Mesenteric fat pad (tissue), 1 donor: ENCODE measurements at regions not wholly inside any gene's neighbourhood (a gene's known extent, or its start where the extent isn't known, plus 50 kb on each side); places are given as distances from the start of the nearest gene placed in this dataset.
"Not testable (repeated sequence)": the region's sequence is repeated elsewhere in the genome, so short reads cannot be mapped to it uniquely, and the experiment has no call there.

Source experiments
- DNase-seq: peaks from one replicate; pipeline ENCODE4 v3.0.0-alpha.2; 2020; ENCODE audit warnings: low spot score
- donor health status: DM: yes; HTN: yes; CAD: no.

GRCh38 chr12:28770322-28770721, 378.8 kb upstream of the FAR2 start:
- DNase-seq: no peak

DNA sequence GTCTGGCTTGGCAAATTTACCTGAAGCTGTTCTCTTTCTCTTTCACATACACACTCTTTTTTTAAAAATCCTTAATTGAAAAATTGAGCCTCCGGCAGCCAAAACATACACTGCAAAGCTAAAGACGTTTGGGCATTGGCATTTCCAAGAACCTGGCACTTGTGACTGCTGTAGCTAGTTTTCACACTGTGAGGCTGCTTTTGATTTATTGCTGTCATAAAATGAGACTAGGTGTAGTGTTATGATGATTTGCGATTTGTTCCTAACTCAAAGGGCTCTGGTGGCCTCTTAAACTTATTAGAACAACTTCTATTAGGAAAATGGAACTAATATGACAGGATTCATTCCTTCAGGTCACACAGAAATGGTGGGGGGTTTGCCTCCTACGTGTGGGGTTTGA, 377.1 kb upstream of the FAR2 start:
- no peak for DNase-seq

DNA sequence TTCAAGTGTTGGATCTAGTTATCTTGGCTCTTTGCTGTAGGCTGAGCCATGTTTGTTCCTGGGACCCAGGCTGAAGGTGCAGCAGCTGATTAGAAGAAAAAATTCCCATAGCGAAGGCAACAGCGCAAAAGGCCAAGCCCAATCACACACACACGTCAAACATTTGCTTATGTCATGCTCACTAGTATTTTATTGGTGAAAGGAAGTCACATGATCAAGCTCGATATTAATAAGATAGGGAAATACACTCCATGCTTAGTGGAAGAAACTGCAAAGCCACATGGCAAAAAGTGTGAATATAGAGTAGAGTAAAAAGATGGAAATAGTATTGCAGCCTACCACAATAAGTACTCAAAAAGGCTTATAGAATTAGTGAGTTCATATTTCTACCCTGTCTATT, 373.5 kb upstream of the FAR2 start:
- DNase-seq: no peak

GRCh38 chr12:28776220-28776619, 372.9 kb upstream of the FAR2 start:
- no peak for DNase-seq

- no peak for DNase-seq
Measured at GRCh38 chr12:28776913-28777422, 372.1 kb upstream of the FAR2 start.

- no peak for DNase-seq
Measured at GRCh38 chr12:28777603-28778365, 371.3 kb upstream of the FAR2 start.

- no peak for DNase-seq
Measured at GRCh38 chr12:28780096-28780495, 369.0 kb upstream of the FAR2 start.

DNA sequence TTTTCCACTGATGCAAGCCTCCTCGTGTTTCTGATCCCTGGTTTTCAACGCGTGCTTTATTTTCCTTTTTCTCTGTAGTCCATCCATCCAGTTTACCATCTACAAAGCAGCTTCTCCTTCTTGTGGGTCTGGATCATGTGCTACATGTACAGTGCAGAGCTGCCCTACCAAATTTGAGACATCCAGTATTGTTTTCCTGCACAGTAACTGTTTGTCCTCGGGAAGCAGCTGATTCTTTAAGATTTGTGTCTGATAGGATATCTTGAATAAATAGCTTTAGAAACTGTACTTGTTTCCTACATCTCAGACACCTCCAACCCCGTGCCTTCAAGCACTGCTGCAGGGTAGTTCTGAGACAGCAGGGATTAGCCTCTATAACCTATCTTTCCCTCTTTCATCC, 368.1 kb upstream of the FAR2 start:
- DNase-seq: no peak

DNA sequence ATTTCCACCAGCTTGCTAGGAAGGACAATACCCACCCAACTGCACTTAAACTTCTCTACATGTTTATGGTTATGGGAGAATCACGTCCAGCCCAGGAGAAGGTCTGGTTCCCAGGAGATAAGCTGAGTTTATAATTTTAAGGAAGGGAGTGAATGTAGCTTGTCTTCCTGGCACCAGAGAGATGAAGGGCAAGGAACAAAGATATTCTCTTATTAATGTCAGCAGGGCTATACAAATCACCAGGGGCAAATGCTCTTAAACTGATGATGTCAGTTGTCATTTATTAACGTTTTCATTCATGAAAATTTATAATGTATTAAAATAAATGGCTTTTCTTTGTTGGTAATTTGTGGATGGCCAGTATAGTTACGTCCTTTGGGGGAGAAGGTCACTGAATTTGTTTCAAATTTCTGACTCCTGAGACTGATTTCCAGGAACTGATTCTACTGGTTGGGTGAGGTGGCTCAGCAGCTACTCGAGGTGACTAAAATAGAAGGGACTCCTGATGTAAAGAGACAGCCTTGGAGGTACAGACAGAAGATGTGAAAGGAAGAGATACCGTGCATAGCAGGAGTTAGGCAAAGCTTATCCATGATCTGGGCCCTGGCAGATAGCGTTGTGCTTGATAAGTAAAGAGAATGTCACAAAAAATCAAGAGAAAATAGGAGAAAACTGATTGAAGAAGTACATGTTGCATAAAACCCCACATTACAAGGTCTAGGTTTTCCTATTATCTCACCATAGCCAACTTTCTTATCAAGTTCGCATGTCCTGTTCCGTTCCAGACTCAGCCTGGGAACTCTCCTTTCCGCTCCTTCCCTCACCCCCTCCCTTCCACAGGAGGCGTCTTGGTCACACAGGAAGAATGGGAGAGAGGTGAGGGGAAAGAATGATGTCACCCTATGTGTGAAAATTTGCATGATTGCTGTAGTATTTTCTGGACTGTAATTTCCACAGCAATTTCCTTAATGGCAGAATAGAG, 367.1 kb upstream of the FAR2 start:
- DNase-seq: no peak

DNA sequence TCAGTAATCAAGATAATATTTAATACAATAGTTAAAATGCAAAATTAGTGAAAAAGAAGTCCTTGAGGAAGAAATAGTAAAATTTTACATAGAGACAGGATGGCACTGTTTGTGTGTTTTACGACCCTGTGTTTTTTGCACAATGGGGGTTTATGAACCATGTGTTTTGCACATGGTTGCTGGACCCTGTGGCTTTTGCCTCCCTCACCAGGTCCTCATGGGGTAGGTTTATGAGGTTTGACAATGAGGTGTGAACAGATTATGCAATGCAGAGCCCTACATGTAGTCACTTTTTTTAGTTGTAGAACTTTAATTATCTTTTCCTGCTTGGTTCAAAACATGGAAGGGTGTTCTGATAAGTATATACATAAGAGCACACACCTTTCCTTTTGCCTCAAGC, 366.3 kb upstream of the FAR2 start:
- no peak for DNase-seq

DNA sequence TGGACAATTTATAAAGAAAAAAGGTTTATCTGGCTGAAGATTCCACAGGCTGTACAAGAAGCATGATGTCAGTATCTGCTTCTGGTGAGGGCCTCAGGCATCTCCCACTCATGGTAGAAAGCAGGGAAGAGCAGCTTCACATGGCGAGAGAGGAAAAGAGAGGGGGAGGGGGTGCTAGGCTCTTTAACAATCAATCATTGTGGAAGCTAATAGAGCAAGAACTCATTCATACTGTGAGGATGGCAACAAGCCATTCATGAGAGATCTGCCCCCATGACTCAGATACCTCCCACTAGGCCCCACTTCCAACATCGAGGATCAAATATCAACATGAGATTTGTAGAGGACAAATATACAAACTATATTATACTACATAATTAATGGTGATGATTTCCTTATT, 361.9 kb upstream of the FAR2 start:
- no peak for DNase-seq

- not testable (repeated sequence) for DNase-seq
Measured at GRCh38 chr12:28788256-28788655, 360.8 kb upstream of the FAR2 start.

DNA sequence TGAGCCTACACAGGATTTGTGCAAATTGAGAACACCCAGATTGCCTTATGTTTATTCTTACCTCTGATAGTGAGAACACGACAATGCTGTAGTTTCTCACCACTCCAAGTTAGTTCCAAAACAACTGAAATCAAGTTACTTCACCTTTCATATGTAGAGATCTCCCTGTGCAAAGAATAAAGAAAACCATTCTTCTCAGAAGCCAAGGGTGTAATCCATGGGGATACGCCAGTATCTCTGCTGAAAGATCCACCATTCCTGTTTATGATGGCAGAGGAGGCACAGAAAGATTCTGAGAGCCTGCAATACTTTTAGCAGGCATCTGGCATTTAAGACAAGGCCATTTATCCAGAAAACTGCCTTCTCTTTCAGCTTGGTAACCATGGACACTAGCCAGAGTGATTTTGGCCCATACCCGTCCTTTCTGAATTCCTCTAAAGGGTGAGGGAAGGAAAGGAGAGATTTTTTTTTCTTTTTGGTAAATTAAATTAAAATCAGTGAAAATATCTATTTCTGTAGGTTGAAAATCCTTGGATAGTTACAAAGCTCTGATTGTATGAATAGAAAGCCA, 355.4 kb upstream of the FAR2 start:
- no peak for DNase-seq

DNA sequence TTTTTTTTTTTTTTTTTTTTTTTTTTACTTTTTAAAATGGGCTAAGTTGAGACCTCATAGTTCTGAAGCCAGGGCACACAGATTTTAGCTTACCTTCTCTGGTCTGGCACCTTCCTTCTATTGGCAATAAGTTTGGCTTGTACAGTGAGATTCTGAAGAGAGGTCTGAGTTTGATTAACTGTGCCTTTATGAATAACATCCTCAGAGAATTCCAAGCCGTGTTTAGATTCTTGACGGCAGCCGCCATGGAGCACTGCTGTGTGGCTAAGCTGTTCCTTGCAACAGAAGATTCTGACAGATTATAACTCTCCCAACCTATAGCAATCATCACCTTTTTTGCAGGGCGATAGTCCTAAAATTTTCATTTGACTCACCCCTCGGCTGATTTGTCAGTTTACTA, 354.9 kb upstream of the FAR2 start:
- DNase-seq: no peak

GRCh38 chr12:28794786-28795185, 354.3 kb upstream of the FAR2 start:
- no peak for DNase-seq

DNA sequence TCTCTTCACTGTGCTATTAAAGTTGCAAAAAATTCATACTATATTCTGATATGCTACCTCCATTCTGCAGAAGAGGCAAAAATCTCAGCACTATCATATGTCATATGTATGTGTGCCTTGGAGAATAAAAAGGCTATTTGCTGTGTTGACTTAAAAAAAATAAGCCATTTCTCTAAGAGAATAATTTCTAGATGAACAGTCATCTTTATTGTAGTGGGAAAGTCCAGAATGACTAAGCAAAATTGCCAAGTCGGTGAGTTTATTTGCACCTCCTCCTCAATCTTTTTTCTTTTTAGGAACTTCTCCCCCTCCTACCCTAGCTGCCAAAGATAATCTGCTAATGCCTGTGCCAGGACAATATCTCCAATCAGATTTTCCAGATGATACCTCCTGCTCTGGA, 353.8 kb upstream of the FAR2 start:
- no peak for DNase-seq

DNA sequence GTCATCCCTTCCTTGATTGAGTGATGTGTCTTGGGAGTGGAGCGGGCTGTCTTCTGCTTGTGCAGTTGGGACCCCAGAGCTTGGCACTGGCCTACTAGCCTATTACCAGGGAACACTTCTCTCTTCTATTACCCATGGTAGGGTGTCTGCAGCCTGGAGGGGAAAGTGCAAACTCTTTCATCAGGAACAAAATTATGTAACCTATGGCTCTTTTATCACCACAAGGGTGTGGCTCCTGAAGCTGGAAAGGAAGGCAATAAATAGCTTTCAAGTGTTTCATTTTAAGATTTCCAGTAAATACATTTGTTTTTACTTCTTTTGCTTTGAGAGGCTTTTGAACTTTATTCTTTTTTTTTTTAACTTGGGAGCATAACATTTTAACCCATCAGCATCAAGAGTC, 349.7 kb upstream of the FAR2 start:
- DNase-seq: no peak

GRCh38 chr12:28800129-28800528, 348.9 kb upstream of the FAR2 start:
- no peak for DNase-seq

- DNase-seq: no peak
Measured at GRCh38 chr12:28802706-28803438, 346.2 kb upstream of the FAR2 start.

- DNase-seq: no peak
Measured at GRCh38 chr12:28807535-28807934, 341.5 kb upstream of the FAR2 start.

- no peak for DNase-seq
Measured at GRCh38 chr12:28811457-28811856, 337.6 kb upstream of the FAR2 start.
